Renal pelvis (tissue), 1 donor: ENCODE measurements at regions not wholly inside any gene's neighbourhood (a gene's known extent, or its start where the extent isn't known, plus 50 kb on each side); places are given as distances from the start of the nearest gene placed in this dataset.
"Not testable (repeated sequence)": the region's sequence is repeated elsewhere in the genome, so short reads cannot be mapped to it uniquely, and the experiment has no call there.

Source experiments
- DNase-seq: peaks from one replicate; pipeline ENCODE4 v3.0.0-alpha.2; 2013

DNA sequence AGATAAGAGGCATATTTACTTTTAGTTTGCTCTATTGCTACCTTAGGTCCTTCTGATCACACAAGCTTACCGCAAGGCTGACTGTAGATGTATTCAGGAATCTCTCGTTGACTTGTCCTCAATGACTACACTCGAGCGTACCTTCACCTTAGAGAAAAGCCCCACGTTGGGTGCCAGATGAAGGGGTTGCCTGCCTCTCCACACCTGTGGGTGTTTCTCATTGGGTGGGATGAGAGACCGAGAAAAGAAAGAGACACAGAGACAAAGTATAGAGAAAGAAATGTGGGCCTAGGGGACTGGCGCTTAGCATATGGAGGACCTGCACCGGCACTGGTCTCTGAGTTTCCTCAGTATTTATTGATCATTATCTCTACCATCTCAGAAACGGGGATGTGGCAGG lies 51.8 kb downstream of the ASCL4 start:
- no peak for DNase-seq

DNA sequence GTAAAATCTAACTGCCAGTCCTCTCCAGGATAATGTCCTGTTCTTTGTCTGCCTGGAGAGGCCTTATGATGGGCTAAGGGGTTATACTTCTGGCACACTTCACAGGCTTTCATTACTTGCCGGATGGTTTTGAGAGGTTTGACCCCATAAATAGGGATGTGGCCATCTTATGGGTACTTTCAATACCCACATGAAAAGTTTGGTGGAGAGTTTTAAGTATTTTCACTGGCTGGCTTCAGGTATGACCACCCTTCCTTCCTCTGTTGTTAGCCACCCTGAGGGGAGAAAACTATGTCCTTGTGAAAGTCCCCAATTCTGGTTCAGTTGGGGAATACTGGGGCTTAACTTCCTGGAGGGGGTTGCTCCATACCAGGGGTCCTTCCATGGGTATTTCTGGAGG lies 54.8 kb downstream of the ASCL4 start:
- no peak for DNase-seq

DNA sequence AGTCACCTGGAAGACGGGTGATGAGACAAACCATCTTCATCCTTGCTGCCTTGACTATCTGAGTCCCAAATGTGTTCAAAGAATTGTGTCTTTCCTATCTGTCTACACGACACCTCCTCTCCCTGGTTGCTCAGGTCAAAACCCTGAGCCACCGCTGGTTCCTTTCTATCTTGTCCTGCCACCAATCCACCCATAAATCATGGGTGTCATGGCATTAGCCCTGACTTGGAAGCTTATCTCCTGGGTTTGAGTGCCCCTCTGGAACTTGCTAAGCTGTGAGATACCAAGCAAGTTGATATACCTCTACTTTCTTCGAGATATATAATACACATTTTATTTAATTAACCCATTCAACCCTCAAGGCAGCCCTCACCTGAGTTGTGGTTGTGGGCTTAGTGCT lies 57.9 kb downstream of the ASCL4 start:
- DNase-seq, result no peak

DNA sequence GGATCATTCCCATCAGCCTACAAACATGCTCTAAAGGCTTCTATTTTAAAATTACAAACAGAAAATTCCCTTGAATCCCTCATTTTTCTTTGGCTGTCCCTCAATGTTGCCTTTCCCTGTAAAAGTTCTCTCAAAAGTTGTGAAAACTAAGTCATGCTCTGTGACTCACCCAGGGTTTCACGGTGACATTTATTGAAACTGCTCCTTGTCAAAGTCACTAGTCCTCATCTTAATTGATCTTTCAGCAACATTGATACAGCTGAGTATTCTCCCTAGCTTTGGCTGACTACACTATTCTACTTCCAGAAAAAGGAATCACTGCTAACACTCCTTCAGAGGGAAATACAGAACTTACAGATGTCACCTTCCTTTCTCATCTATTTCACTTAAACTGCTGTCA lies 65.7 kb downstream of the ASCL4 start:
- DNase-seq, result no peak

DNA sequence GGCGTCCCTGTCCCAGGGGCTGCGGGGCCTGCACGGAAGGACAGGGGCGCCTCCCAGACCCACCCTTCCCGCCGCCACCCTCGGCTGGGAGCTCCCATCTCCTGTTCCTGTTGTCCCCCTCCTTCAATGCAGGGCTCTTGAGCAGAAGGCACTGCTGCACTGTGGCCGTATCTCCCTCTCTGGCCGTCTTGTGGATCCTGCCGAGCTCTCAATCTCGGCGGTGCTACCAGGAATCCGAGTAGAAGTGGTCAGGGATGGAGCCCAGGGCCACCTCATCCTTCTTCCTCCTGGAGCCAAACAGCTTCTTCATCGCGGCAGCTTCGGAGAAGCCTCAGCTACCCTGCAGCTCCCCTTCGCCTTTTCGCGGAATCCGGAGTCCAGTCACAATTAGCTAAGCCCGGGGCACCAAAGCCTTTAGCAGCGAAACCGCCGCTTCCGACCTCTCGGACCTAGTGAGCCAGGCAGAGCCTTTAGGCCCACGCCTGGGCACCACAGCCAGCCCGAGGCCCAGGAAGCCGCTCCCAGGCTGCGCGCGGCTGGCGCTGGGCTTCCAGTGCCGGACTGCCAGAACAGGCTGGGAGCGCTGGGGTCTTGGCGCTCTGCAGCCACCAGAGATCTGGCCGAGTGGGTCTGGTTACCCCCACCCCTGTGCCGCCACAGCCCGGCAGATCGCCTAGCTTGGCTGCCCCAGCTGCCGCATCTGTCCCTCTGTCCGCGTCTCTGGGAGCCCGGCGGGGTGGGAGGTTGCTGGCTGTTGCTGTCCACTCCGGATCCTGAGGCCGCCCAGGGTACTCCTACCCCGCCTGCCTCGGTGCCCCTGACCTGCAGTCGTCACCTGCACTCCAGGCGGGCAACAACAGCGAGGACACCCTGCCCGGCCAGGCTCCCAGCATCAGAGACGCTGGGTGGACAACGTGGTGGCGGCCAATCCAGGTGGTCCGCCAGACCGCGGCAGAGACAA lies 69.1 kb downstream of the ASCL4 start:
- no peak for DNase-seq

DNA sequence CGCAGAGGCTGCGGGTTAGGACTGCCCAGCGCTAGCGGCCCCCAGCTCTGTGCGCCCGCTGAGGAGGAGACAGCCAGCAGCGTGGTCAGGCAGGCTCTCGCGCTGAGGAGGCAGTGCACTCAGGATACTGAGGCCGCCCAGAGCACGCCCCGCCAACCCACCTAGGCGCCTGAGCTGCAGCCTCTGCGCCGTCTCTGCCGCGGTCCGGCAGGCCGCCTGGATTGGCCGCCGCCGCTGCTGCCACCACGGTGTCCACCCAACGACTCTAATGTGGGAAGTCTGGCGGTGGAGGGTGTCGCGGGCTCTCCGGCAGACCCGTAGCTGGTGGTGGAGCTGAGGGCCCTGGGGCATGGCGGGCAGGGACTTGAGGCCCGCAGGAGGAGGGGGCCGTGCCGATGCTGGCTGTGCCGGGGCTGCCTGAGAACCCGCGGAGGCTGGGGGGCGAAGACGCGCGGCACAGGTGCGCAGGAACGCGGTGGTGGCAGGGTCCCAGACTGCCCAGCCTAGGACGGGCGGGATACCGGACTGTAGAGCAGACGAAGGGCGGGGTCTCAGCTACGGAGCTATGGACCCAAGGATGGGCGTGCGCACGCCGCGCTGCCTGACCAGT lies 69.9 kb downstream of the ASCL4 start:
- DNase-seq, result no peak

DNA sequence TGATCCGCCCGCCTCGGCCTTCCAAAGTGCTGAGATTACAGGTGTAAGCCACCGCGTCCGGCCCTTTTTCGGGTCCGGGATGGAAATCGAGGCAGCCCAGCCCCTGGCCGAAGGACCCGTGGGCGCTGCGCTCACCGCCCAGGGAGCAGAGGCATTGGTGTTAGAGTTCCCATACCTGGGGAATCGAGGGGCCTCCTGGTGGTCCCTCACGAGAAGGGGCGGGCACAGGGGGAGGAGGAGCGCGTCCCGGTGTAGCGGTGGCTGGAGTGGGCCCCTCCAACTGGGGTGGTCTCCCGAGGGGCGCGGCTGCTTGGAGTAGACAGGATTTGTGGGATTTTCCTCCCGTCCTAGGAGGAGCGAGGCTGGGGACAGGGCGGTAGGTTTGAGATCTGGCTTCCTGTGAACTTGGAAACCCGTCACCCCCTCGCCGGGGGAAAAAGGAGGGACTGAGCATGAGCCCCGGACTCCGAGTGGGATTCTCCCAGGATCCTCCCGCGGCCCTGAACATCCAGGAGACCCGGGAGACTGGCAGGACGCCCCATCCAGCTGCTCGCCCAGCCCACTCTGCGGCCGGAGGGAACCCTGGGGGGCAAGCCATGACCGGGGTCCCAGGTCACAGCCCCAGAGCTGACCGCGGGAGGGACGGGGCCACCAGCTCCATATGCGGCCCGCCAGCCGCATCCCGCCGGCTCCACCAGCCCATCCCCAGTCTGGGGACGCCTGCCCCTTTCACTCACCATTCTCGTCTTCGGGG lies 70.9 kb downstream of the ASCL4 start:
- no peak for DNase-seq

DNA sequence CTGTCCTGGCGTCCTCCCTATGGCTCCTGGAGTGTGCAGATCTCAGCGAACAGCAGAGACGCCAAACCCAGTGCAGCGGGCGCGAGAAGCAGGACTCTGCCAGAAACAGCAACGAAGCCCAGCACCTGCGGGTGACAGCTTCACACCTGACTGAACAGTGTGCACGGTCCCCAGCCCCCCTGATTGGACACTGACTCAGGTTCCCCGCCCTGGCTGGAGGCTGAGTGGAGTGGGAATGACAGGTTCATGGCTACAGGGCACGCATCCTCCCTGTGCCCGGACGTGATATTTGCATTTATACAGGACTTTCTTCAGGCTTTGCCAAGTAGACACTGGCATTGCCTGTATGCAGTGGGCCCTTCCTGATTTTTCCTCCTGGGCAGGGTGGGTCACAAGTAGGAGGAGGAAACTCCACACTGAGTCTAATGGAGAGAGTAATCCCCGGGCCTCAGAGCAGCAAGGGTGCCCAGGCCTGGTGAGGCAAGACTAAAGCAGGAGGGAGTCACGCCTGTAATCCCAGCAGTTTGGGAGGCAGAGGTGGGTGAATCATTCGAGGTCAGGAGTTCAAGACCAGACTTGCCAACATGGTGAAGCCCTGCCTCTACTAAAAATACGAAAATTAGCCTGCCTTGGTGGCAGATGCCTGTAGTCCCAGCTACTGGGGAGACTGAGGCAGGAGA lies 71.6 kb downstream of the ASCL4 start:
- DNase-seq, result no peak

DNA sequence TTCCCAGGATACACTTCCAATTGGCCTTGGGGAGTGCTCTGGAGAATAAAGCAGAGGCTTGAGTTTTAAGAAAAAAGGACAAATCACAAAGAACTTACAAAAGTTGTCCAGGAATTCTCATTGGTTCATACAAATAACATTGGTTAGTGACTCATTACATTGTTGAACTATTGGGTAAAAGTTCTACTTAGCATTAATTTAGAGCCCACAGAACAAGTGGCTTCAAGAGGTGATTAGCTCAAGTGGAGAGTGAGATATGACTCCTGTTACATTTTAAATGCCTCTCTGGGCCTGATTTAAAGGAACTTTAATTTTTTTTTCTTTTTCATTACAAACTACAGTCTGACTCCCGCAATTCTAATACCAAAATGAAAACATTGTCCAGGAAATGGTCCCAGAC lies 72.9 kb downstream of the ASCL4 start:
- no peak for DNase-seq

DNA sequence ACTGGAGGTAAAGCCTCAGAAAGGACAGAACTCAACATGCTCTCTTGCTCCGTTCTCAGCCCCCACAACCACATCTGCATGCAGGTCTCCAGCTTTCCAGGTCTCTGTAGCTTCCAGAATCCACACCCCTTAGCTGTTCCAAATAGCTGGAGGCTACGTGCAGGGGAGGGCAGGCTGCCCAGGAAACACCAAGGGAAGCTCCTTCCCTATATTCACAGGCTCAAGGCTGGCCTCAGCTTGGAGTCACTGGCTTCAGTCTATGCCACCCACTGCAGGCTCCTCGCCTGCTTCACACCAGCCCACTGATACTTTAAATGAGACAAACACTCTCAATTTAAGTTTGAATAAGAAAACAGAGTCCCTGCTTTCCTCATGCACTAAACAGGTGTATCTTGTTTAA lies 73.3 kb downstream of the ASCL4 start:
- DNase-seq, result no peak

DNA sequence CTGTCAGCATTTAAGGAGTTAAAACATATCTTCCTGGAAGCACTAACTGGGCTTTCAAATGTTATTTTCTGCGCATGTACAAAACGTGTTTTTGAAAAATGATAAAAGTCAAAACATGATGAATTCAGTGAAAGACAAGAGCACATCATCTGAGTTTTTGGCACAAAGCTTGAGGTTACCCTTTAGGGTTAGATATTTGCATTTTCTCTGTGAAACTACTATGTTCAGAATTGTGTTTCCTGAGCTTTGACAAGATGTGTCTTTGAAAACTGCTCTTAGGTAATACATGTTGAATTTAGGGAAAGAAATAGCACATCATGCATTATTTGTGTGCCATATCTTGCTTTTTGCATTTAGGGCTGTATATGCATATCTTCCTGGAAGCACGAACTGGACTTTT lies 79.0 kb downstream of the ASCL4 start:
- DNase-seq, result no peak

DNA sequence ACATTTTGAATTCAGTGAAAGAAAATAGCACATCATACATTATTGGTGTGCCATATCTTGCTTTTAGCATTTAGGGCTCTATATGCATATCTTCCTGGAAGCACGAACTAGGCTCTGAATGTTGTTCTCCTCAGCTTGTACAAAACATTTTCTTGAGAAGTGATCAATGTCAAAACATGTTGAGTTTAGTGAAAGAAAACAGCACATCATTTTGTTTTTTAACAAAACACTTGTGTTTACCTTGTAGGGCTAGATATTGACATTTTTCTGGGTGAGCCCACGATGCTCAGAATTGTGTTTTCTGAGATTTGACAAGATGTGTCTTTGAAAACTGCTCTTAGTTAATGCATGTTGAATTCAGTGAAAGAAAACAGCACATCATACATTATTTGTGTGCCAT lies 81.0 kb downstream of the ASCL4 start:
- no peak for DNase-seq

DNA sequence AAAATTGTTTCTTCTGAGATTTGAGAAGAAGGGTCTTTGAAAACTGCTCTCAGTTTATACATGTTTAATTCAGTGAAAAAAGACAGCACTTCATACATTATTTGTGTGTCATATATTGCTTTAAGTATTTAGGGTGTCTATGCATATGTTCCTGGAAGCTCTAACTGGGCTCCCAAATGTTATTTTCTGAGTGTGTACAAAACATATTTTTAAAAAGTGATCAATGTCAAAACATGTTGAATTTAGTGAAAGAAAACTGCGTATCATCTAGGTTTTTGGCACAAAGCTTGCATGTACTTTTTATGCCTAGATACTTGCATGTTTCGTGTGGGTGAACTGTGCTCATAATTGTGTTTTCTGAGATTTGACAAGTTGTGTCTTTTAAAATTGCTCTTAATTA lies 81.6 kb downstream of the ASCL4 start:
- no peak for DNase-seq

DNA sequence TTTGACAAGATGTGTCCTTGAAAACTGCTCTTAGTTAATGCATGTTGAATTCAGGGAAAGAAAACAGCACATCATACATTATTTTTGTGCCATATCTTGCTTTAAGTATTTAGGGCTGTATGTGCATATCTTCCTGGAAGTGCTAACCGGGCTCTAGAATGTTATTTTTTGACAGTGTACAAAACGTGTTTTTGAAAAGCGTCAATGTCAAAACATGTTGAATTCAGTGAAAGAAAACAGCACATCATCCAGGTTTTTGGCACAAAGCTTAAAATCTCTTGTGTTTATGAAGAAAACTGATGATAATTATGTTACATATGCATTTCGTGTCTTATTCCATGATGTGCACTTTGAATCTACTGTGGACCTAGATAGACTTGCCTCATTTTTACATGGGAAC lies 82.7 kb downstream of the ASCL4 start:
- no peak for DNase-seq

DNA sequence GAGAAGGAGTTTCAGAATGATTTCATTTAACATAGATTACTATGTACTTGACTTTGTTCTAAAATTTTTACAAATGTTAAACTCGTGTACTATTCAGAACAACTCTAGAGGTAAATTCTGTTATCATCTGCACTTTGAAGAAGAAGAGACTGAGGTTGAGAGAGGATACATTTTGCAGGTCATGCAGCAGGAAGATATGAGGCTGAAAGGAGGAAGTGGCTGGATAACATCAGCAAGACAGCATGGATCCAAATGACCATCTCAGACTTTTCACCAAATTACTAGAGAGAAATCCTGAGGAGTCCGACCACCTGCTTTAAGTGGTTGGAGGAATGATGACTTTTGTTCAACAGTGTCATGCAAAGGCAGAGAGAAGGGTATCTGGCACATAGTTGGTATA lies 84.9 kb downstream of the ASCL4 start:
- no peak for DNase-seq

DNA sequence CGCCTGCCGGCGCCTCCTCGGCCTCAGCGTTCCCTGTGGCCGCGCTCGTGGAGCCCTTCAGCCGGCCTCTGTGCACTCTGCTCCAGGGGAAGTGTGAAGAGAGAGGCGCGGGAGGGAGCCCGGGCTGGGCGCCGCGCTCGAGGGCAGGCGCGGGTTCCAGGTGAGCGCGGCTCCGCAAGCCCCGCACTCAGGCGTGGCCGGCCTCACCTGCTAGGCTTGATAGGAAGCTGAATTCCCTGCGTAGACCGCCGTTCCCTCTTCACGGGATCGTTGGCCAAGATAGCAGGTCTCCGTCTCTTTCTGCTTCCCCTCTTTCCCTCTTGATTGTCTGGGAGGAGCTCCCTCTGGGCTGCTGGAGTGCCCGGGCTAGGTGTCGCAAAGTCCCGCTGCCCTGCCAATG lies 89.7 kb downstream of the ASCL4 start:
- no peak for DNase-seq

DNA sequence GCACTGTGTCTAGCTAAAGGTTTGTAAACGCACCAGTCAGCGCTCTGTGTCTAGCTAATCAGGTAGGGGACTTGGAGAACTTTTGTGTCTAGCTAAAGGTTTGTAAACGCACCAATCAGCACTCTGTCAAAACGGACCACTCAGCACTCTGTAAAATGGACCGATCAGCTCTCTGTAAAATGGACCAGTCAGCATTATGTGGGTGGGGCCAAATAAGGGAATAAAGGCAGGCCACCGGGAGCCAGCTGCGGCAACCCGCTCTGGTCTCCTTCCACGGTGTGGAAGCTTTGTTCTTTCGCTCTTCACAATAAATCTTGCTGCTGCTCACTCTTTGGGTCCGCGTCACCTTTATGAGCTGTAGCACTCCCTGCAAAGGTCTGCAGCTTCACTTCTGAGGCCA lies 90.2 kb downstream of the ASCL4 start:
- DNase-seq, result not testable (repeated sequence)

DNA sequence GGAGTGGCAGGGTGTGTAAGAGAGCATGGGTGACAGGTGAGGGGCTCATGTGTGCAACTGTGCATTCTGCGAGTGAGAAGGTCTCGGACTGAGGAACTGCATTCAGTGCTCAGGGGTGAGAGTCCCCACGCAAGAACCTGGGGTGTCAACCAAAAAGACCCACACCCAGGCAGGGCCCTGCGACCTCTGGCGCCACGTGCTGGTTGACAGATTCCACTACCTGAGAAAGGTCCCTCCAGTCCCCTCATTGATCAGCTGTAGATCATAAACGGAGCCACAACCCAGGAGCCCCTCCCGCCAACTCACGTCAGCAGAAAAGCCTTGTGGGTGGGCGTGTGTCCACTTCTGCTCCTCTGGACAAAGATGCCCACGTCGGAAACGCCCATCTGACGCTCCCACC lies 98.7 kb downstream of the ASCL4 start:
- DNase-seq, result no peak

DNA sequence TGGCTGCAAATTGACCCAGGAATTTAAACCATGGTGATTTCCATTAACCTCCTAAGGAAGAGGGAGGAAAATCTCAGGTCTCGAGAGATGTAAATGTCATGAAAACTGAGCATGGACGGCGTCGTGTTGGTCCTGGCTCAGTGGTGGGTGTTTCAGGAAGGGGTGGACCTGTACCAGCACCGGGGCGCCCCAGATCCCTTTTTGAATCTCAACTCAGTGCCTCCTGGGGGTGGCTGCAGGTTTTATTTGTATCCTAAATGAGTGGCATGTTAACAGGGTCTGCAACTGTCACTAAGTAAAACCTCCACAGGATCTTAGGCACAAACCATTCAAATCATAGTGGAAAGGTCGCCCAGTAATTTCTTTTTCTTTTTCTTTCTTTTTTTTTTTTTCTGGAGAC lies 101.3 kb downstream of the ASCL4 start:
- DNase-seq, result no peak

DNA sequence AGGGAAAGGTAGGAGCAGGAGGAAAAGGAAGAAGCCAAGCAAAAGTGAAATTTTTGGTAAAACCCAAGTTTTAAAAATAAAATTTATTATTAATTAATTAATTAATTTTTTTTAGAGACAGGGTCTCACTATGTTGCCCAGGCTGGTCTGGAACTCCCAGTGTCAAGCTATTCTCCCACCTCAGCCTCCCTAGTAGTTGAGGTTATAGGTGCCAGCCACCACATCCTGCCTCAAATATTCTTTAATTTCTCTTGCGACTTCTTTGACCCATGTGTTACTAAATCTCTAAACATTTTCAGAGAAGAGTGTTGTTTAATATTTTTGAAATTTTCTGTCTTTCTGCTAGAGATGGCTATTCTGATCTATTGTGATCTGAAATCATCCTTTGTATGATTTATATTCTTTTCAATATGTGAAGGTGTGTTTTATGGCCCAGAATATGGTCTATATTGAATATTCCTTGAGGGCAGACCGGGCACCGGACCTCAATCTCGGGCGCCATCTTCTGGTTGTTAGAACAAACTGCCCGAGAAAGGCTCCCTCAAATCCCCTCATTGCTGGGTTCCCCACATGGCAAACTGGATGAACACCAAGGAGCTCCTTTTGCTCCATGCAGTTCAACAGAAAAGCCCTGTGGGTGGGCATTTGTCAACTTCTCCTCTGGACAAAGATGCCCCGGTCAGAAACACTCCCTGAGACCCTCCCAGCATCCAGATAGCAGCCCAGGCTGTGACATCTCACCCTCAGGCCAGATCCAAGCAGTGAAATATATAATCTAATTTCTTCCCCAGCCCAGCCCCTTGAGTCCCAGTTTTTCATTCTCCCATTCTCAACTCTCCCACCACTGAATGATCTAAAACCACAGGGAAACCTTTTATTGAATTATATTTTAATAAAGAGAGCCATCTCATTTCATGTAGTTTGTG lies 110.5 kb downstream of the ASCL4 start:
- peak; percentile 24 for DNase-seq

DNA sequence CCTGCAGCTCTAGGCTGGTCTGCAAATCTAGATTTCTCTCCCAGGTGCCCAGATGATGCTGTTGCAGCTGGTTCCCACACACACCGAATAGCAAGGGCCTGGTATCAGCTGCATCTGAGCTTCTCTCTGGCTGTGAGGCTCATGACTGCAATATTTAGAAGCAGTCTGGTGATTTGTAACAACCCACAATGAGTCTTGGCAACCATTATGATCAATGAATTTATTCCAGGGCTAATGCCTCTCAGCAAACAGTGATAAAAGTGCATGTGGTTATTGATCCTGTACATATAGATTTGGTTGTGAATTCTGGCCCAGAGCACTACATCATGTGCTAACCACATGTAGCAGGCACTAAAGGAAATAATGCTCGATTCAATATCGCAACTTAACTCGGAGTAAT lies 114.3 kb downstream of the ASCL4 start:
- DNase-seq, result no peak
